ENCODE measurements at regions not wholly inside any gene's neighbourhood (a gene's known extent, or its start where the extent isn't known, plus 50 kb on each side); places are given as distances from the start of the nearest gene placed in this dataset.
"Not testable (repeated sequence)": the region's sequence is repeated elsewhere in the genome, so short reads cannot be mapped to it uniquely, and the experiment has no call there.

GRCh38 chr4:30867427-30867826 is 147.3 kb downstream of the PCDH7 start:
- Histone ChIP-seq H3K27me3 (no peaks in the 10 kb centered on the region), H3K4me1 (no peaks in the 10 kb centered on the region), H3K4me3 (no peak overlapping the region), H3K27ac (no peak overlapping the region), H3K36me3 (no peaks in the 10 kb centered on the region), H3K9me3 (no peaks in the 10 kb centered on the region)
- no peak for DNase-seq (ENCODE audit: low spot score in 2 of 2)
- no peak for TF ChIP-seq POLR2A (IDR thresholded peaks at IDR 0.05)
- no peak for TF ChIP-seq CTCF (IDR thresholded peaks at IDR 0.05)
- TF ChIP-seq EP300 (IDR thresholded peaks at IDR 0.05): no peak
- 93 to 95% methylated on average over 3 of the region's 3 CpGs for WGBS, 2 donors

- no peak for DNase-seq (ENCODE audit: low spot score in 2 of 2)
- TF ChIP-seq POLR2A (IDR thresholded peaks at IDR 0.05) (no peak), CTCF (IDR thresholded peaks at IDR 0.05) (no peak), EP300 (IDR thresholded peaks at IDR 0.05) (no peak)
- Histone ChIP-seq H3K4me1 (no peaks in the 10 kb centered on the region), H3K36me3 (no peaks in the 10 kb centered on the region), H3K27me3 (no peaks in the 10 kb centered on the region), H3K27ac (no peak overlapping the region), H3K9me3 (no peaks in the 10 kb centered on the region), H3K4me3 (no peak overlapping the region)
- 85 to 91% methylated on average over 5 of the region's 5 CpGs for WGBS, 2 donors
These were observed 148.1 kb downstream of the PCDH7 start for GRCh38 chr4:30868111-30868895.

GRCh38 chr4:30869387-30869786 is 149.2 kb downstream of the PCDH7 start:
- not testable (repeated sequence) for H3K27ac ChIP-seq; H3K4me3 ChIP-seq; H3K27me3 ChIP-seq; H3K4me1 ChIP-seq; DNase-seq (ENCODE audit: low spot score in 2 of 2); H3K9me3 ChIP-seq; H3K36me3 ChIP-seq
- WGBS, 2 donors: 92 to 95% methylated on average over 1 of the region's 1 CpG

- H3K4me1 ChIP-seq: no peaks in the 10 kb centered on the region
These were observed 150.3 kb downstream of the PCDH7 start for GRCh38 chr4:30870513-30870912.

GRCh38 chr4:30875658-30876269 is 155.6 kb downstream of the PCDH7 start:
- DNase-seq (ENCODE audit: low spot score in 2 of 2): no peak
- no peaks in the 10 kb centered on the region for H3K36me3 ChIP-seq
- no peak for TF ChIP-seq POLR2A (IDR thresholded peaks at IDR 0.05)
- TF ChIP-seq CTCF (IDR thresholded peaks at IDR 0.05): no peak
- TF ChIP-seq EP300 (IDR thresholded peaks at IDR 0.05): no peak
- H3K27ac ChIP-seq: no peak overlapping the region
- H3K4me3 ChIP-seq: no peak overlapping the region
- no peaks in the 10 kb centered on the region for H3K9me3 ChIP-seq
- 58 to 62% methylated on average over 3 of the region's 3 CpGs for WGBS, 2 donors
- no peaks in the 10 kb centered on the region for H3K4me1 ChIP-seq
- H3K27me3 ChIP-seq: no peaks in the 10 kb centered on the region

More at GRCh38 chr4:30870513-30870912, 150.3 kb downstream of the PCDH7 start:
- no peak for TF ChIP-seq EP300 (IDR thresholded peaks at IDR 0.05)
- TF ChIP-seq POLR2A (IDR thresholded peaks at IDR 0.05): no peak
- TF ChIP-seq CTCF (IDR thresholded peaks at IDR 0.05): no peak
- no peak overlapping the region for H3K27ac ChIP-seq
- WGBS, 2 donors: 81 to 92% methylated on average over 2 of the region's 2 CpGs
- no peaks in the 10 kb centered on the region for H3K9me3 ChIP-seq
- no peaks in the 10 kb centered on the region for H3K36me3 ChIP-seq
- H3K4me3 ChIP-seq: no peak overlapping the region
- no peak for DNase-seq (ENCODE audit: low spot score in 2 of 2)
- H3K27me3 ChIP-seq: no peaks in the 10 kb centered on the region
